ENCODE measurements at regions not wholly inside any gene's neighbourhood (a gene's known extent, or its start where the extent isn't known, plus 50 kb on each side); places are given as distances from the start of the nearest gene placed in this dataset.

DNA sequence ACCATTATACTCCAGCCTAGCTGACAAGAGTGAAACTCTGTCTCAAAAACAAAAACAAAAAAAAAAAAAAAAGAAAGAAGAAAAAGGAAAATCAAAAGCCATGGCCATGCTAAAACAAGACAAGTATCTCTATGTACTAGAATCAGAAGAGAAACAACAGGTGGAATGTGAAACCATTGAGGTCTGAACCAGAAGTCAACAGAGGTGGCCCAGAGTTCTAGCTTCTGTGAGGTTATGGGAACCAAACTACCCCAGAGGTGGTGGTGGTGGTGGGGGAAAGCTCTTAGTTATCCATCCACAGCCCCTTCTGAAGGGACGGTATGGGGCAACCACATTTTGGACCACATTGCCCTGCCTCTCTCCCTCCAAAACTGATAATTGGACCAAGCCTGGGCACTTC, 59.5 kb upstream of the ZNF366 start:
- Histone ChIP-seq H3K27ac (ENCODE audit: low read depth, low read length) (no peak overlapping the region), H3K36me3 (ENCODE audit: control insufficient read depth, insufficient read depth, low read length) (no peaks in the 10 kb centered on the region), H3K27me3 (ENCODE audit: control insufficient read depth, insufficient read depth, low read length) (no peaks in the 10 kb centered on the region)

GRCh38 chr5:72565513-72566289, 58.5 kb upstream of the ZNF366 start:
- H3K4me1 ChIP-seq (ENCODE audit: control insufficient read depth, insufficient read depth, low read length), result peaks cover 8% of the 10 kb centered on the region; the same call in 1 of the 2 replicates
- no peak overlapping the region for H3K27ac ChIP-seq (ENCODE audit: low read depth, low read length)
- H3K9me3 ChIP-seq (ENCODE audit: control insufficient read depth, insufficient read depth, low read length), result no peaks in the 10 kb centered on the region
- H3K36me3 ChIP-seq (ENCODE audit: control insufficient read depth, insufficient read depth, low read length), result no peaks in the 10 kb centered on the region
- H3K27me3 ChIP-seq (ENCODE audit: control insufficient read depth, insufficient read depth, low read length), result no peaks in the 10 kb centered on the region
- H3K4me3 ChIP-seq (ENCODE audit: low read depth, low read length), result no peak overlapping the region
- no peak overlapping the region for H3K9ac ChIP-seq (ENCODE audit: low read depth, low read length)

More for the DNA sequence above, 59.5 kb upstream of the ZNF366 start:
- no peak overlapping the region for H3K9ac ChIP-seq (ENCODE audit: low read depth, low read length)
- no peak overlapping the region for H3K4me3 ChIP-seq (ENCODE audit: low read depth, low read length)
- H3K4me1 ChIP-seq (ENCODE audit: control insufficient read depth, insufficient read depth, low read length), result 0 out of 2 replicates have a peak, but pooled peaks cover under 1% of the 10 kb centered on the region
- H3K9me3 ChIP-seq (ENCODE audit: control insufficient read depth, insufficient read depth, low read length), result no peaks in the 10 kb centered on the region

GRCh38 chr5:72562717-72563116, 55.5 kb upstream of the ZNF366 start:
- H3K36me3 ChIP-seq (ENCODE audit: control insufficient read depth, insufficient read depth, low read length), result no peaks in the 10 kb centered on the region
- H3K9ac ChIP-seq (ENCODE audit: low read depth, low read length), result no peak overlapping the region
- H3K9me3 ChIP-seq (ENCODE audit: control insufficient read depth, insufficient read depth, low read length), result no peaks in the 10 kb centered on the region
- H3K4me3 ChIP-seq (ENCODE audit: low read depth, low read length), result no peak overlapping the region
- H3K4me1 ChIP-seq (ENCODE audit: control insufficient read depth, insufficient read depth, low read length), result peaks cover 23% of the 10 kb centered on the region
- H3K27me3 ChIP-seq (ENCODE audit: control insufficient read depth, insufficient read depth, low read length), result no peaks in the 10 kb centered on the region
- H3K27ac ChIP-seq (ENCODE audit: low read depth, low read length), result no peak overlapping the region

GRCh38 chr5:72561148-72561972, 54.1 kb upstream of the ZNF366 start:
- no peak overlapping the region for H3K4me3 ChIP-seq (ENCODE audit: low read depth, low read length)
- no peaks in the 10 kb centered on the region for H3K36me3 ChIP-seq (ENCODE audit: control insufficient read depth, insufficient read depth, low read length)
- no peaks in the 10 kb centered on the region for H3K9me3 ChIP-seq (ENCODE audit: control insufficient read depth, insufficient read depth, low read length)
- no peaks in the 10 kb centered on the region for H3K27me3 ChIP-seq (ENCODE audit: control insufficient read depth, insufficient read depth, low read length)
- H3K27ac ChIP-seq (ENCODE audit: low read depth, low read length), result peak overlapping the region; percentile 1
- H3K9ac ChIP-seq (ENCODE audit: low read depth, low read length), result no peak overlapping the region
- H3K4me1 ChIP-seq (ENCODE audit: control insufficient read depth, insufficient read depth, low read length), result peaks cover 24% of the 10 kb centered on the region

GRCh38 chr5:72559866-72560766, 52.9 kb upstream of the ZNF366 start:
- H3K4me3 ChIP-seq (ENCODE audit: low read depth, low read length), result no peak overlapping the region
- H3K36me3 ChIP-seq (ENCODE audit: control insufficient read depth, insufficient read depth, low read length), result no peaks in the 10 kb centered on the region
- peaks cover 36% of the 10 kb centered on the region for H3K4me1 ChIP-seq (ENCODE audit: control insufficient read depth, insufficient read depth, low read length)
- H3K9me3 ChIP-seq (ENCODE audit: control insufficient read depth, insufficient read depth, low read length), result no peaks in the 10 kb centered on the region
- H3K27ac ChIP-seq (ENCODE audit: low read depth, low read length), result no peak overlapping the region
- H3K27me3 ChIP-seq (ENCODE audit: control insufficient read depth, insufficient read depth, low read length), result no peaks in the 10 kb centered on the region
- no peak overlapping the region for H3K9ac ChIP-seq (ENCODE audit: low read depth, low read length)

DNA sequence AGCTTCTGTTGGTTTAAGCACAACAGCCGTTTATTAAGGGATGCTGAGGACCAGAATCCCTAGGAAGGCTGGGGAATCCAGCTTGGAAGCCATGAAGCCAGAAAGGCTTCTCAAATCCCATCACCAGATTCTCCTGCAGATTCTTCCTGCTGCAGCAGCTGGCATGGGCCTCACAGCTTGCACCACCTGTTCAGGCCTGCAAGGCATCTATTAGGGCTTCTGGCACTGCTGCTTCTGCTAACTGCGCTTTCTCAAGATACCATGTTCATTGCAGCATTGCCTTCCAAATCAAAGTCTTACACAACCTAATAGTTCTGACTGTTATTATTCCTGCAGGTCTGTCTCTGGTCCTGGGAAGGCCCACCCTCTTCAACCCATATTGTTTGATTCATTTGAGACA, 51.2 kb upstream of the ZNF366 start:
- no peaks in the 10 kb centered on the region for H3K27me3 ChIP-seq (ENCODE audit: control insufficient read depth, insufficient read depth, low read length)
- no peak overlapping the region for H3K9ac ChIP-seq (ENCODE audit: low read depth, low read length)
- peaks cover 38% of the 10 kb centered on the region for H3K4me1 ChIP-seq (ENCODE audit: control insufficient read depth, insufficient read depth, low read length)
- H3K4me3 ChIP-seq (ENCODE audit: low read depth, low read length), result no peak overlapping the region
- H3K36me3 ChIP-seq (ENCODE audit: control insufficient read depth, insufficient read depth, low read length), result no peaks in the 10 kb centered on the region
- H3K9me3 ChIP-seq (ENCODE audit: control insufficient read depth, insufficient read depth, low read length), result no peaks in the 10 kb centered on the region
- H3K27ac ChIP-seq (ENCODE audit: low read depth, low read length), result no peak overlapping the region

- Histone ChIP-seq H3K9me3 (ENCODE audit: control insufficient read depth, insufficient read depth, low read length) (no peaks in the 10 kb centered on the region), H3K4me1 (ENCODE audit: control insufficient read depth, insufficient read depth, low read length) (peaks cover 38% of the 10 kb centered on the region), H3K9ac (ENCODE audit: low read depth, low read length) (no peak overlapping the region), H3K27ac (ENCODE audit: low read depth, low read length) (no peak overlapping the region), H3K4me3 (ENCODE audit: low read depth, low read length) (no peak overlapping the region), H3K36me3 (ENCODE audit: control insufficient read depth, insufficient read depth, low read length) (no peaks in the 10 kb centered on the region), H3K27me3 (ENCODE audit: control insufficient read depth, insufficient read depth, low read length) (no peaks in the 10 kb centered on the region)
Measured at GRCh38 chr5:72558046-72558336, 50.8 kb upstream of the ZNF366 start.

DNA sequence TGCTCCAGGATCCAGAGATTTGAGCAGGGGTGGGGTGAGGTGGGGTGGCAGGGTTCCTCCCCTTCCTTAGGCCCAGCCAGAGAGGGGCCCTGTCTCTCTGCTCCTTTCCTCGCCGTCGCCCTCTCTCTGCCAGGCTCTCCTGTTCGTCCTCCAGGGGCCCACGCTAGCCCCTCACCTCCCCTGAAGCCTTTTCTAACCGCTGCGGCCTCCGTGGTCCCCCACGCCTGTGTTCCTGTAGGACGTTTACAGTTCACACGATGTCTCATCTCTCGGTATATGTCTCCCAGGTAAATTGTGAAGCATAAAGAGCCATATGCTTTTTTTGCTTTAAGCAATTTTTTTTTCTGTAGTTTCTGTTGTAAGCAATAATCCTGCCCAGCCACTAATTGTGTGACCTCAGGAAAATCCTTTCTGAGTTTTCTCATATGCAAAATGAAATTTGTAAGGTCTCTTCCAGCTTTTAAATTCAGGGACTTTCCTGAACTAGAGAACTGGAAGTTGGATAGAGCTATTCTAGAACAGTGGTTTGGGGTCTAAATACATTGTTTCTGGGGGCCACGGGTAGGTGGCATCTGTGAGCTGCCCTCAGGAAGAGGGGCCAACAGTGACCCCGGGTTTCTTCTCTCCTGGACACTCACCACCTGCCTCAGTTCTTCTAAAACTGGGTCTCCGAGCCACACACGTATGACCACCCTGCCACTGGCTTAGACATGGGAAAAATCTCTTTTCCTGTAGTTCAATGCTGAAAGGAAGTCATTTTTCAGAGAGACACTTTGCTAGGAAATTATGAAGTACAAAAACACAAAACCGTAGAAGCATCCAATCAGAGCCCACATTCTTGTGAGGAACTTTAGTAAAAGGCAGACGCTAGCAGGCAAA, 50.2 kb upstream of the ZNF366 start:
- Histone ChIP-seq H3K9ac (ENCODE audit: low read depth, low read length) (peak overlapping the region; percentile 51; the same call in 1 of the 2 replicates), H3K9me3 (ENCODE audit: control insufficient read depth, insufficient read depth, low read length) (no peaks in the 10 kb centered on the region), H3K36me3 (ENCODE audit: control insufficient read depth, insufficient read depth, low read length) (no peaks in the 10 kb centered on the region), H3K4me3 (ENCODE audit: low read depth, low read length) (peak overlapping the region; percentile 58; the same call in 1 of the 2 replicates), H3K27me3 (ENCODE audit: control insufficient read depth, insufficient read depth, low read length) (no peaks in the 10 kb centered on the region), H3K27ac (ENCODE audit: low read depth, low read length) (no peak overlapping the region), H3K4me1 (ENCODE audit: control insufficient read depth, insufficient read depth, low read length) (peaks cover 38% of the 10 kb centered on the region)
